ENCODE measurements at regions not wholly inside any gene's neighbourhood (a gene's known extent, or its start where the extent isn't known, plus 50 kb on each side); places are given as distances from the start of the nearest gene placed in this dataset.

DNA sequence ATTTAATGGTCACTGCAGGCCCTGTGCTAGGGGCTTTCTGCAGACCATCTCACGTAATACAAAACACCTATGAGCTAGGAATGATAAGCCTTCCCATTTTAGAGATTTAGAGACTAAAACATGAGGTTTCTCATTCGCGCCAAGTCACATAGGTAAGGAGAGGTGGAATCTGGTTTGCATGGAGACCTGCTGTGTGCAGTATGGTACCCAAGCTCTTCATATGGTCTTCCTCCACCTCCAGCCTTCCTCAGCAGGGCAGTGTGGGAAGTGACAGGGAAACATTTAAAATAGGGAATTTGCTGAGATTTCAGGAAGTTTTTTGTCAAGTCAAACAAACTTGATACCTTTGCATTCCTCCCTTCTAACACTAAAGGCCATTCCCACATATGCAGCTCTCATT is 337.6 kb downstream of the IL20RB start:
- TF ChIP-seq, protein P1, sequence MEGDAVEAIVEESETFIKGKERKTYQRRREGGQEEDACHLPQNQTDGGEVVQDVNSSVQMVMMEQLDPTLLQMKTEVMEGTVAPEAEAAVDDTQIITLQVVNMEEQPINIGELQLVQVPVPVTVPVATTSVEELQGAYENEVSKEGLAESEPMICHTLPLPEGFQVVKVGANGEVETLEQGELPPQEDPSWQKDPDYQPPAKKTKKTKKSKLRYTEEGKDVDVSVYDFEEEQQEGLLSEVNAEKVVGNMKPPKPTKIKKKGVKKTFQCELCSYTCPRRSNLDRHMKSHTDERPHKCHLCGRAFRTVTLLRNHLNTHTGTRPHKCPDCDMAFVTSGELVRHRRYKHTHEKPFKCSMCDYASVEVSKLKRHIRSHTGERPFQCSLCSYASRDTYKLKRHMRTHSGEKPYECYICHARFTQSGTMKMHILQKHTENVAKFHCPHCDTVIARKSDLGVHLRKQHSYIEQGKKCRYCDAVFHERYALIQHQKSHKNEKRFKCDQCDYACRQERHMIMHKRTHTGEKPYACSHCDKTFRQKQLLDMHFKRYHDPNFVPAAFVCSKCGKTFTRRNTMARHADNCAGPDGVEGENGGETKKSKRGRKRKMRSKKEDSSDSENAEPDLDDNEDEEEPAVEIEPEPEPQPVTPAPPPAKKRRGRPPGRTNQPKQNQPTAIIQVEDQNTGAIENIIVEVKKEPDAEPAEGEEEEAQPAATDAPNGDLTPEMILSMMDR (IDR thresholded peaks at IDR 0.05; ENCODE audit: low read depth, low read length), result no peak
- no peak overlapping the region for H3K4me3 ChIP-seq (ENCODE audit: low read depth, low read length)

DNA sequence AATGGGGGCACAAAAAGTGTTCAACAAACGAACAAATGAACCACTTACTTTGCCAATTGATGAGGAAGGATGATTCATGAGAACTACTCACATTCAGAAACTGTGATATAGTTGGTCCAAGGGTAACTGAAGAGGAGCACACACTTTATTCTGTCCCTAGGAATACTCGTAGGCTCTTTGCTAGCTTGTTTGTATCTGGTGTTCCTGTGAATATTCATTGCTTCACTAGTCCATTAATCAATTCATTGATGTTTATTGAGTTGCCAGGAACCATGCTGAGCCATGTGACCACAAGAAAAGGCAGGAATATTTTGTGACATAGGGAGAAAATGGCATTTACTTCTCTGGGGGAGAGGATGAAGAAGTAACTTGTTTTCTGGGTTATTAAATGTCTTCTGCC is 338.3 kb downstream of the IL20RB start:
- H3K4me3 ChIP-seq (ENCODE audit: low read depth, low read length), result no peak overlapping the region
- TF ChIP-seq, protein P1 (IDR thresholded peaks at IDR 0.05; ENCODE audit: low read depth, low read length), result no peak

DNA sequence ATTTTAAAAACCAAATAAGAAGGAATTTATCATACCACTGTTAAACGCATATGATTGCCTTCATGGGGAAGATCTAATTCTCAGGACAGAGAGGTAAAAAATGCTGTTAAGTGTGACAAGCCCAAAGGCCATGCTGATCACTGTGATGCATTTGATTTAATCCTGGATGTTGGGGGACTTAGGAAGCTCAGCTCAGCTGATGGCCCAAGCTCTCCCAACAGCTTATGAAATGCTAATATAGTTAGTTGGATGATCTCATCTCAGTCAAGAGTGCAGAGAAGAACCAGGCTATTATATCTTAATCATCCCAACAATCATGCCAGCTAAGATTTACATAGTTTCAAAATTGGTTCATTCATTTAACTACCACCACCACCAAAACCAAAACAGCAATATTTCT is 340.0 kb downstream of the IL20RB start:
- no peak overlapping the region for H3K4me3 ChIP-seq (ENCODE audit: low read depth, low read length)
- TF ChIP-seq, protein P1 (IDR thresholded peaks at IDR 0.05; ENCODE audit: low read depth, low read length), result no peak

DNA sequence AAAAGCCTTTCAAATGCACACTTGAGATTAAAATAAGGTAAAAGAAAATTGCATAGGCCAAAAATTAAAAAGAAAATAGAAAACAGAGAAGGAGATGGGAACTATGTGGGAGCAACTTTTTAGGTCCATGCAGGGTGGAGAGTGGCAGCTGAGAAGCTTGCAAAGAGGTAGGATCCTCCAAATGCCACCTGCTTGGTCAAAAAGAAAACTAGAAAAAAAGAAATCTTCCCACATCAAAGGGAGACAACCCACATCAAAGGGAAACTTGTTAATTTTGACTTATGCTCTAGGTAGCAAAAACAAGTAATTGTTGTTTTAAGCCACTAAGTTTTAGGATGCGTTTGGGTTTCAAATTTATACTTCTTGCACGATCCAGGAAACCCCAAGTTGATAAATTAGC is 342.9 kb downstream of the IL20RB start:
- H3K4me3 ChIP-seq (ENCODE audit: low read depth, low read length), result no peak overlapping the region
- TF ChIP-seq, protein P1 (IDR thresholded peaks at IDR 0.05; ENCODE audit: low read depth, low read length), result no peak

DNA sequence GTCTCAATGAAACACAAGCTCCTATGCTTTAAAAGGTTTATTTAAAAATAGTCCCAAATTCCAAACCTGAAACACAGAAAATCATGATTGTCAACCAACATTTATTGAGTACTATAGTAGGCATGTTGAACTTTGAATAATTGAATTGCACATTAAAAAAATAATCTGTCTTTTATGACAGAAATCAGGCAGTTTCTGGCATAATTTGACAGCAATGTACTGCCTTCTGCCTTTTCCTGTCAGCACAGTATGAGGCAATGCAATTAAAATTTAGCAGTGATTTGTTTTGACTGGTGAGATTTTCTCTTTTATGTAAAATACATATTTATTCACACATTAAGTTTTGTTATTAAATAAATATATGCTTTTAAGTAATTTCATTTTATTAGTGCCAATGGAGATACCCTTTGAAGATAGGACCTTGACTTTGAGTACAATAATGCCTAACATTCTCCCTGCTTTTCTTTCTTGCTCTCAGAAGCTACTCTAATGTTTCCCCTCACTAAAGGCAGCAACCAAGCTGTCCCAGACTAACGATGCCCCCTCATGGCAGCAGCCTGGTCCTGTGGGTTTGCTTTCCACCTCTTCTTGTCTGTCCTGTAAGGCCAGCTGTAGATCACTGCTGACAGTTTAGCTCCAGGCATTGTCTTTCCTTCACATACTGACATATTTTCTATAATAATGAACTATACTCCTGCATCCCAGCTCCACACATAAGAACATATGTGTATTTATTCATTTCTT is 346.7 kb downstream of the IL20RB start:
- H3K4me3 ChIP-seq (ENCODE audit: low read depth, low read length), result no peak overlapping the region
- TF ChIP-seq, protein P1 (IDR thresholded peaks at IDR 0.05; ENCODE audit: low read depth, low read length), result no peak

DNA sequence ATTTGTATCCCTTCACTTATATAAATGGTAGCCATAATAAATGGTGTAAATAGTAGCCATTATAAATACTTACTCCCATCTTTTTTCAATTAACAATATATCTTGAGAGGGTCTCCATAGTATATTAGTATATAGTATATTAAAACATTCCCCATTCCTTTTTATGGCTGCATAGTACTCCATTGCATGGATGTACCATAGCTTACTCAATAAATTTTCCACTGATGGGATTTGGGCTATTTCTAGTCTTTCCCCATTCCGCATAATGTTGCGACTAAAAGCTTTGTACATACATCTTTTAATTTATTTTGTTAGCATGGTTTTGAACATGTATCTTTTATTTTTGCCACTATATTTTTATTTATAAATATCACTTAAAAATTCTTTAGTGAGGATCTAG is 366.3 kb downstream of the IL20RB start:
- TF ChIP-seq, protein P1 (IDR thresholded peaks at IDR 0.05; ENCODE audit: low read depth, low read length), result no peak
- no peak overlapping the region for H3K4me3 ChIP-seq (ENCODE audit: low read depth, low read length)

DNA sequence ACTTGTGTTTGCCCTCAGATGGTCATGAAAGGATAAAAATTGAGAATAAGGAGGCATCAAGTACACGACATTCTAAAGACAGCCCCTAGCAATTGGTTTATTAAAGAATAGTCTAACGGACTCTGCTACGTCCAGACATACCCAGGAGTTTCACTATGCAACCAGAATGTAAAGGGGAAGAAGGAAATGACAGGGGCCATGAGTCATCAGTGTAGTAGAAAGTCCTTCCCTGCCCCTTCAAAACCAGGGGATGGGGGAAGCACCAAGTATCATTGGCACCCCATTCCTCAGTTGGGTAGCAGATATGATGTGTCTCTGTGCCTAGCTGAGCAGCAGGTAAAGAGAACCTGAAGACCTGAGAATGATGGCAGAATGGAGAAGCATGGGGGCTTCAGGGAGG is 367.4 kb downstream of the IL20RB start:
- TF ChIP-seq, protein P1 (IDR thresholded peaks at IDR 0.05; ENCODE audit: low read depth, low read length), result no peak
- H3K4me3 ChIP-seq (ENCODE audit: low read depth, low read length), result no peak overlapping the region
